CD4-positive, alpha-beta T cell (primary cell): ENCODE measurements at regions not wholly inside any gene's neighbourhood (a gene's known extent, or its start where the extent isn't known, plus 50 kb on each side); places are given as distances from the start of the nearest gene placed in this dataset.

Experiments
- ATAC-seq: fragments of 200-7000 bp; cut with Tn5 transposase; one replicate; pipeline ENCODE4 v1.10.0; 2022; ENCODE audit warnings: mild to moderate bottlenecking; ENCODE audit not compliant: poor library complexity
- CTCF ChIA-PET: fragments of 350-600 bp; sonication (Branson Sonifier 250); formaldehyde crosslinking; loops from one replicate; lab custom pipeline; 2021; ENCODE audit warnings: antibody characterized with exemption, inconsistent platforms; lab: Charles Lee
- POLR2A ChIA-PET: fragments of 350-600 bp; sonication (Branson Sonifier 250); formaldehyde crosslinking; loops from one replicate; lab custom pipeline; 2021; ENCODE audit warnings: antibody characterized with exemption, inconsistent platforms; lab: Charles Lee
- DNase-seq, 14 experiments: peaks; one replicate each; pipeline ENCODE4 v3.0.0-alpha.2; 2013 to 2020; ENCODE audit warnings: mixed read lengths in 2 of 14
- H3K27ac ChIP-seq, 2 donors: one replicate each; pipeline versions ENCODE4 v1.5.1 to v1.7.0; 2013; ENCODE audit warnings: low read length in 2 of 2, low read depth in 1 of 2, mild to moderate bottlenecking in 1 of 2
- H3K27me3 ChIP-seq, 2 experiments: 1 replicate in 1 of 2; 2 replicates in 1 of 2; pipeline versions ENCODE4 v1.6.1 to v1.7.0; 2013; ENCODE audit warnings: low read length in 2 of 2, control low read depth in 1 of 2, mild to moderate bottlenecking in 1 of 2, moderate library complexity in 1 of 2; ENCODE audit not compliant: insufficient read depth in 2 of 2, control insufficient read depth in 1 of 2
- H3K36me3 ChIP-seq: one replicate; pipeline ENCODE4 v1.6.1; 2013; ENCODE audit warnings: low read length, control low read depth; ENCODE audit not compliant: insufficient read depth
- H3K4me1 ChIP-seq: one replicate; pipeline ENCODE4 v1.6.1; 2013; ENCODE audit warnings: low read length, control low read depth; ENCODE audit not compliant: insufficient read depth
- H3K4me3 ChIP-seq: one replicate; pipeline ENCODE4 v1.5.1; 2013; ENCODE audit warnings: mild to moderate bottlenecking, low read length, moderate library complexity
- H3K9me3 ChIP-seq, 2 experiments: 1 replicate in 1 of 2; 2 replicates in 1 of 2; pipeline versions ENCODE4 v1.6.1 to v1.7.0; 2013; ENCODE audit warnings: low read length in 2 of 2, mild to moderate bottlenecking in 2 of 2, control low read depth in 1 of 2, moderate library complexity in 1 of 2; ENCODE audit not compliant: control insufficient read depth in 1 of 2, insufficient read depth in 1 of 2
- H3K27ac Mint-ChIP-seq: one replicate; pipeline ENCODE4 v1.8.0; 2020; ENCODE audit warnings: mixed read lengths
- H3K27me3 Mint-ChIP-seq: one replicate; pipeline ENCODE4 v1.8.0; 2021; ENCODE audit warnings: mixed read lengths
- H3K36me3 Mint-ChIP-seq: one replicate; pipeline ENCODE4 v1.8.0; 2021; ENCODE audit warnings: low read depth, mixed read lengths
- H3K4me1 Mint-ChIP-seq: one replicate; pipeline ENCODE4 v1.8.0; 2021; ENCODE audit warnings: low read depth, mixed read lengths
- H3K4me3 Mint-ChIP-seq: one replicate; pipeline ENCODE4 v1.8.0; 2020; ENCODE audit warnings: mild to moderate bottlenecking, mixed read lengths
- H3K9me3 Mint-ChIP-seq: one replicate; pipeline ENCODE4 v1.8.0; 2020; ENCODE audit warnings: mixed read lengths
- CTCF ChIP-seq: fragments of 200-600 bp; IDR thresholded peaks from one replicate; pipeline ENCODE4 v1.8.0; 2022; ENCODE audit warnings: antibody characterized with exemption, mild to moderate bottlenecking
- intact Hi-C, 2 experiments: fragments of 100-400 bp; cut with DNase I in 1 of 2; cut with micrococcal nuclease in 1 of 2; formaldehyde crosslinking; loops; one replicate each; pipeline versions ENCODE4 v1.15.1 to v1.9.0; 2023 to 2025; cut with DNase I, micrococcal nuclease

- H3K27me3 Mint-ChIP-seq, result no peaks in the 10 kb centered on the region
- POLR2A ChIA-PET, result no interaction called here
- H3K9me3 Mint-ChIP-seq, result peaks cover 2% of the 10 kb centered on the region
- intact Hi-C loops, result no loop called here
- H3K4me1 Mint-ChIP-seq, result peaks cover 7% of the 10 kb centered on the region
- ATAC-seq (peak; percentile 37), DNase-seq (peak in 3 of 14 experiments; percentile 51 to 78 (median 62))
- CTCF ChIA-PET, result no interaction called here
- Histone ChIP-seq H3K27ac (peak overlapping the region in 1 of 2 donors; percentile 9), H3K36me3 (no peaks in the 10 kb centered on the region), H3K9me3 (no peaks in the 10 kb centered on the region), H3K27me3 (no peaks in the 10 kb centered on the region), H3K4me1 (peaks cover 5% of the 10 kb centered on the region), H3K4me3 (no peak overlapping the region)
- H3K4me3 Mint-ChIP-seq, result peak overlapping the region; percentile 12
- no peaks in the 10 kb centered on the region for H3K36me3 Mint-ChIP-seq
- no peak overlapping the region for H3K27ac Mint-ChIP-seq
- no peak for TF ChIP-seq CTCF
Measured at GRCh38 chr2:176931588-176932563, 280.7 kb upstream of the HNRNPA3 start.

- ATAC-seq, result no peak
- intact Hi-C loops, result no loop called here
- H3K36me3 ChIP-seq, result no peaks in the 10 kb centered on the region
- CTCF ChIA-PET, result no interaction called here
- Mint-ChIP-seq H3K36me3 (no peaks in the 10 kb centered on the region), H3K27me3 (peaks cover 6% of the 10 kb centered on the region), H3K4me3 (no peak overlapping the region), H3K27ac (no peak overlapping the region), H3K9me3 (no peaks in the 10 kb centered on the region), H3K4me1 (peaks cover 7% of the 10 kb centered on the region)
- POLR2A ChIA-PET, result no interaction called here
- peaks cover 5% of the 10 kb centered on the region for H3K4me1 ChIP-seq
- no peak overlapping the region for H3K4me3 ChIP-seq
- TF ChIP-seq CTCF, result no peak
- DNase-seq, result no peak
- no peaks in the 10 kb centered on the region for H3K9me3 ChIP-seq
- H3K27me3 ChIP-seq, result no peaks in the 10 kb centered on the region
- H3K27ac ChIP-seq, result no peak overlapping the region
Measured at GRCh38 chr2:176934131-176934530, 278.5 kb upstream of the HNRNPA3 start.

GRCh38 chr2:176934869-176935415 lies 277.7 kb upstream of the HNRNPA3 start:
- H3K27ac Mint-ChIP-seq, result no peak overlapping the region
- H3K4me1 ChIP-seq, result peaks cover 5% of the 10 kb centered on the region
- H3K36me3 Mint-ChIP-seq, result no peaks in the 10 kb centered on the region
- H3K36me3 ChIP-seq, result no peaks in the 10 kb centered on the region
- no peak for ATAC-seq
- no peaks in the 10 kb centered on the region for H3K9me3 Mint-ChIP-seq
- no peaks in the 10 kb centered on the region for H3K9me3 ChIP-seq
- peaks cover 6% of the 10 kb centered on the region for H3K27me3 Mint-ChIP-seq
- intact Hi-C loops, result no loop called here
- no peak overlapping the region for H3K27ac ChIP-seq
- CTCF ChIA-PET, result no interaction called here
- TF ChIP-seq CTCF, result no peak
- POLR2A ChIA-PET, result no interaction called here
- peaks cover 7% of the 10 kb centered on the region for H3K4me1 Mint-ChIP-seq
- no peak overlapping the region for H3K4me3 ChIP-seq
- no peak overlapping the region for H3K4me3 Mint-ChIP-seq
- no peaks in the 10 kb centered on the region for H3K27me3 ChIP-seq
- no peak for DNase-seq
